Endothelial cell of umbilical vein (primary cell): ENCODE measurements at regions not wholly inside any gene's neighbourhood (a gene's known extent, or its start where the extent isn't known, plus 50 kb on each side); places are given as distances from the start of the nearest gene placed in this dataset.

ENCODE experiments used
- BruUV-seq: library from RNA; stranded (reverse); fragments of 400-500 nt; replicated peaks from 2 replicates; lab custom pipeline; 2021; lab: Mats Ljungman, UMichigan
- CTCF ChIA-PET: fragments of 300-600, 350-600 bp; sonication (Branson Sonifier 250); formaldehyde crosslinking; loops from one replicate; lab custom pipeline; 2021; ENCODE audit warnings: antibody characterized with exemption, inconsistent platforms; lab: Charles Lee
- POLR2A ChIA-PET: fragments of 300-600, 350-600 bp; sonication (Branson Sonifier 250); formaldehyde crosslinking; loops from one replicate; lab custom pipeline; 2021; ENCODE audit warnings: antibody characterized with exemption, inconsistent platforms; lab: Charles Lee
- DNase-seq: peaks from one replicate; pipeline ENCODE4 v3.0.0-alpha.2; 2011; ENCODE audit warnings: low read depth, low spot score
- FAIRE-seq: peaks from 2 replicates; lab custom pipeline; 2011; peaks lifted over from hg19 to GRCh38; lab: Jason Lieb, UNC
- H2AFZ ChIP-seq: 2 replicates; pipeline ENCODE4 v1.6.0; 2012; ENCODE audit warnings: low read depth, low read length, control low read depth, inconsistent platforms
- H3K27ac ChIP-seq: 2 replicates; pipeline ENCODE4 v1.5.1; 2011; ENCODE audit warnings: low read depth, mild to moderate bottlenecking, control low read depth, low read length, moderate library complexity; ENCODE audit not compliant: insufficient read depth
- H3K27me3 ChIP-seq, 2 experiments: 2 replicates each; pipeline versions ENCODE4 v1.6.0 to v1.6.1; 2011; ENCODE audit warnings: low read length in 2 of 2, mixed read lengths in 1 of 2; ENCODE audit not compliant: control insufficient read depth in 2 of 2, insufficient read depth in 2 of 2
- H3K36me3 ChIP-seq, 2 experiments: 2 replicates in 1 of 2; 3 replicates in 1 of 2; pipeline ENCODE4 v1.5.1; 2011; ENCODE audit warnings: low read length in 2 of 2, mild to moderate bottlenecking in 1 of 2, moderate library complexity in 1 of 2; ENCODE audit not compliant: control insufficient read depth in 2 of 2, insufficient read depth in 2 of 2; ENCODE audit errors: extremely low read depth in 1 of 2
- H3K4me1 ChIP-seq: 3 replicates; pipeline ENCODE4 v1.5.1; 2011; ENCODE audit warnings: mild to moderate bottlenecking, low read length; ENCODE audit not compliant: control insufficient read depth, insufficient read depth; ENCODE audit errors: extremely low read depth
- H3K4me2 ChIP-seq: 2 replicates; pipeline ENCODE4 v1.6.1; 2011; ENCODE audit warnings: low read length, control low read depth, mixed read lengths; ENCODE audit not compliant: insufficient read depth
- H3K4me3 ChIP-seq, 3 experiments: fragments of 200-600 bp in 1 of 3; sonication (generic), shearing (Covaris generic) in 1 of 3; replicated peaks in 1 of 3; 2 replicates each; pipeline ENCODE4 v1.5.1; 2011 to 2016; ENCODE audit warnings: control low read depth in 3 of 3, low read length in 3 of 3, mild to moderate bottlenecking in 2 of 3, inconsistent platforms in 1 of 3, low read depth in 1 of 3, moderate library complexity in 1 of 3; ENCODE audit not compliant: insufficient read depth in 1 of 3
- H3K79me2 ChIP-seq: 2 replicates; pipeline ENCODE4 v1.6.0; 2012; ENCODE audit warnings: low read length, inconsistent platforms; ENCODE audit not compliant: control insufficient read depth, insufficient read depth
- H3K9ac ChIP-seq: replicated peaks from 2 replicates; pipeline ENCODE3; 2011; ENCODE audit warnings: low read length, control low read depth; ENCODE audit not compliant: insufficient read depth; ENCODE audit errors: extremely low read depth
- H3K9me1 ChIP-seq: replicated peaks from 3 replicates; pipeline ENCODE4 v1.6.0; 2011; ENCODE audit warnings: mild to moderate bottlenecking, low read length; ENCODE audit not compliant: control insufficient read depth, insufficient read depth; ENCODE audit errors: extremely low read depth
- H3K9me3 ChIP-seq: replicated peaks from 2 replicates; pipeline ENCODE4 v1.5.1; 2012; ENCODE audit warnings: low read length, inconsistent platforms; ENCODE audit not compliant: control insufficient read depth, insufficient read depth
- H4K20me1 ChIP-seq: replicated peaks from 2 replicates; pipeline ENCODE3; 2011; ENCODE audit warnings: mild to moderate bottlenecking, low read length; ENCODE audit not compliant: control insufficient read depth, insufficient read depth; ENCODE audit errors: extremely low read depth
- EZH2 ChIP-seq: IDR thresholded peaks from 2 replicates; pipeline ENCODE4 v1.6.1; 2012; ENCODE audit warnings: borderline replicate concordance, low read depth, mild to moderate bottlenecking, moderate library complexity, low read length, inconsistent platforms; ENCODE audit not compliant: severe bottlenecking
- FOS ChIP-seq: IDR thresholded peaks from 2 replicates; pipeline ENCODE4 v1.6.1; 2011; ENCODE audit warnings: mild to moderate bottlenecking, low read length, moderate library complexity, borderline replicate concordance; ENCODE audit not compliant: insufficient read depth
- GATA2 ChIP-seq: IDR thresholded peaks from 2 replicates; pipeline ENCODE4 v1.7.0; 2011; ENCODE audit warnings: low read depth, mild to moderate bottlenecking, moderate library complexity, mixed read lengths, low read length; ENCODE audit not compliant: insufficient read length, insufficient read depth
- JUN ChIP-seq: IDR thresholded peaks from 2 replicates; pipeline ENCODE4 v1.6.1; 2011; ENCODE audit warnings: borderline replicate concordance, low read depth; ENCODE audit not compliant: insufficient read length, insufficient read depth
- MYC ChIP-seq: IDR thresholded peaks from one replicate; pipeline ENCODE4 v1.6.1; 2011; ENCODE audit warnings: mild to moderate bottlenecking, low read depth, low read length
- POLR2A ChIP-seq: IDR thresholded peaks from 2 replicates; pipeline ENCODE4 v1.6.1; 2012; ENCODE audit warnings: low read depth, mild to moderate bottlenecking, control low read depth, low read length
- POLR2AphosphoS5 ChIP-seq: IDR thresholded peaks from 2 replicates; pipeline ENCODE4 v1.6.1; 2012; ENCODE audit warnings: low read depth, mild to moderate bottlenecking, control low read depth, low read length, moderate library complexity; ENCODE audit not compliant: insufficient read depth
- dilution Hi-C: fragments of 300-500 bp; cut with MboI; formaldehyde crosslinking; loops from one replicate; pipeline ENCODE4 v1.15.0; 2019; ENCODE audit warnings: low sequenced_read_pairs; ENCODE audit not compliant: extremely low pct_ligation_motif_present
- intact Hi-C: fragments of 100-400 bp; cut with micrococcal nuclease; formaldehyde crosslinking; loops from one replicate; pipeline ENCODE4 v1.10.0; 2022
- TF ChIP-seq, protein P1 (sequence below): IDR thresholded peaks from 2 replicates; pipeline ENCODE4 v1.6.1; 2011; ENCODE audit not compliant: insufficient read depth, insufficient read length
- TF ChIP-seq, protein P2 (sequence below), 2 donors: IDR thresholded peaks; 1 replicate in 1 of 2; 2 replicates in 1 of 2; pipeline ENCODE4 v1.5.1; 2011; ENCODE audit warnings: low read length in 2 of 2, mild to moderate bottlenecking in 2 of 2, moderate library complexity in 2 of 2, control low read depth in 1 of 2, inconsistent platforms in 1 of 2, low read depth in 1 of 2; ENCODE audit not compliant: insufficient read depth in 1 of 2; ENCODE audit errors: extremely low read depth in 1 of 2

DNA sequence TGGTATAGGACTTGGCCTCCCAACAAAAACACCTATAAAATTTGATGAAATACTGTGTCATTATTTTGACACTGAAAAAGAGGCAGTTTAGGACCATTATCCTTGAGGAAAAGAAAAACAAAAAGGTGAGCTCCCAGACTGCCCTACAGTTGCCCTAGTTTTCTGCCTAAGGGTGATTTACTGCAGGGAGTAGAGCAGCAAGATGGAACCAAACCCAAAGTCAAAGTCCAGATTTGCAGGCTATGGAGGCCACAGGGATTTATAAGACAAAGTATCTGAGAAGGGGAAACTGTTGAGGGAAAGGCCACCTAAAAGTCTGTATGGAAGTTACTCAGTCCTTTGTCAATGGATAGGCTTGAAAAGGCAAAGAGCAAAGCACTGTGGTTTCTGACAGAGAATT, 112.4 kb upstream of the TRPC4 start:
- intact Hi-C loops (no loop called here), dilution Hi-C loops (no loop called here)
- no peaks in the 10 kb centered on the region for H3K9me3 ChIP-seq
- H3K79me2 ChIP-seq: no peaks in the 10 kb centered on the region
- TF ChIP-seq EZH2 (no peak), GATA2 (no peak)
- TF ChIP-seq, protein P1, sequence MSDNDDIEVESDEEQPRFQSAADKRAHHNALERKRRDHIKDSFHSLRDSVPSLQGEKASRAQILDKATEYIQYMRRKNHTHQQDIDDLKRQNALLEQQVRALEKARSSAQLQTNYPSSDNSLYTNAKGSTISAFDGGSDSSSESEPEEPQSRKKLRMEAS: no peak
- no peaks in the 10 kb centered on the region for H4K20me1 ChIP-seq
- no peaks in the 10 kb centered on the region for H3K27me3 ChIP-seq
- no peak overlapping the region for H3K9ac ChIP-seq
- POLR2A ChIA-PET: no interaction called here
- BruUV-seq: no TSS peak
- no peaks in the 10 kb centered on the region for H3K9me1 ChIP-seq
- H3K36me3 ChIP-seq: no peaks in the 10 kb centered on the region
- H3K4me1 ChIP-seq: no peaks in the 10 kb centered on the region
- H3K4me3 ChIP-seq: no peak overlapping the region
- no peak overlapping the region for H3K4me2 ChIP-seq
- CTCF ChIA-PET: interaction anchor here (1.7 kb wide), 1 partner anchor 22 kb away, joined by 4 read pairs; no protein-coding TSS in a partner anchor
- no peak overlapping the region for H2AFZ ChIP-seq
- DNase-seq (no peak), FAIRE-seq (no peak)
- H3K27ac ChIP-seq: no peak overlapping the region

DNA sequence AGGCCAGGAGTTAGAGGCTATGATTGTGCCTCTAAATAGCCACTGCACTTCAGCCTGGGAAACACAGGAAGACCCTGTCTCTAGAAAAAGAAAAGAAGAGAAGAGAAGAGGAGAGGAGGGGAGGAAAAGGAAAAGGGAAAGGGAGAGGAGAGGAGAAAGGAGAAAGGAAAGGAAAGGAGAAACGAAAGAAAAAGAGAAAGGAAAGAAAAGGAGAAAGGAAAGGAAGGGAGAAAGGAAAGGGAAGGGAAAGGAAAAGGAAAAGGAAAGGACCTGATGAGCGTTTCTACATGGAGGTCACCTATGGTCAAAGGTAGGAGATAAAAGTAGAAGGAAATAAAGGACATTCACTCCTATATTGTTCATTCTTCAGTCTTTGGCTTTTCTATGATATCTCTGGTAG, 109.1 kb upstream of the TRPC4 start:
- intact Hi-C loops: no loop called here
- BruUV-seq: no TSS peak

More for the DNA sequence above, 109.1 kb upstream of the TRPC4 start:
- no peaks in the 10 kb centered on the region for H4K20me1 ChIP-seq
- no peaks in the 10 kb centered on the region for H3K79me2 ChIP-seq
- H3K27me3 ChIP-seq: no peaks in the 10 kb centered on the region
- no peaks in the 10 kb centered on the region for H3K36me3 ChIP-seq
- no peaks in the 10 kb centered on the region for H3K9me1 ChIP-seq
- CTCF ChIA-PET: interaction anchor here (1.6 kb wide), 1 partner anchor 12 kb away, joined by 4 read pairs; no protein-coding TSS in a partner anchor
- dilution Hi-C loops: no loop called here
- no peak for DNase-seq
- POLR2A ChIA-PET: no interaction called here
- H3K4me3 ChIP-seq: no peak overlapping the region
- H3K9ac ChIP-seq: no peak overlapping the region
- H3K9me3 ChIP-seq: no peaks in the 10 kb centered on the region
- H3K4me2 ChIP-seq: no peak overlapping the region
- no peak for FAIRE-seq
- H2AFZ ChIP-seq: no peak overlapping the region
- no peak overlapping the region for H3K27ac ChIP-seq
- H3K4me1 ChIP-seq: no peaks in the 10 kb centered on the region
- TF ChIP-seq JUN (no peak), EZH2 (no peak), POLR2AphosphoS5 (no peak), MYC (no peak), FOS (no peak), POLR2A (no peak)
- TF ChIP-seq, protein P2, sequence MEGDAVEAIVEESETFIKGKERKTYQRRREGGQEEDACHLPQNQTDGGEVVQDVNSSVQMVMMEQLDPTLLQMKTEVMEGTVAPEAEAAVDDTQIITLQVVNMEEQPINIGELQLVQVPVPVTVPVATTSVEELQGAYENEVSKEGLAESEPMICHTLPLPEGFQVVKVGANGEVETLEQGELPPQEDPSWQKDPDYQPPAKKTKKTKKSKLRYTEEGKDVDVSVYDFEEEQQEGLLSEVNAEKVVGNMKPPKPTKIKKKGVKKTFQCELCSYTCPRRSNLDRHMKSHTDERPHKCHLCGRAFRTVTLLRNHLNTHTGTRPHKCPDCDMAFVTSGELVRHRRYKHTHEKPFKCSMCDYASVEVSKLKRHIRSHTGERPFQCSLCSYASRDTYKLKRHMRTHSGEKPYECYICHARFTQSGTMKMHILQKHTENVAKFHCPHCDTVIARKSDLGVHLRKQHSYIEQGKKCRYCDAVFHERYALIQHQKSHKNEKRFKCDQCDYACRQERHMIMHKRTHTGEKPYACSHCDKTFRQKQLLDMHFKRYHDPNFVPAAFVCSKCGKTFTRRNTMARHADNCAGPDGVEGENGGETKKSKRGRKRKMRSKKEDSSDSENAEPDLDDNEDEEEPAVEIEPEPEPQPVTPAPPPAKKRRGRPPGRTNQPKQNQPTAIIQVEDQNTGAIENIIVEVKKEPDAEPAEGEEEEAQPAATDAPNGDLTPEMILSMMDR (IDR thresholded peaks at IDR 0.05; ENCODE audit: extremely low read depth in 1 of 2, insufficient read depth in 1 of 2, low read depth in 1 of 2, low read length in 2 of 2): no peak
